ENCODE measurements at regions not wholly inside any gene's neighbourhood (a gene's known extent, or its start where the extent isn't known, plus 50 kb on each side); places are given as distances from the start of the nearest gene placed in this dataset.

GRCh38 chr13:31456056-31456455 lies 256.3 kb downstream of the B3GLCT start:
- no peak for TF ChIP-seq CTCF (IDR thresholded peaks at IDR 0.05)
- no peak for TF ChIP-seq POLR2AphosphoS5 (IDR thresholded peaks at IDR 0.05)
- no peak for TF ChIP-seq POLR2A (IDR thresholded peaks at IDR 0.05)

Measured in breast epithelium (tissue), 3 donors.